Karpas-422 (cell line): ENCODE measurements at regions not wholly inside any gene's neighbourhood (a gene's known extent, or its start where the extent isn't known, plus 50 kb on each side); places are given as distances from the start of the nearest gene placed in this dataset.

Experiments
- DNase-seq: peaks from one replicate; pipeline ENCODE4 v3.0.0-alpha.2; 2015
- H2AFZ ChIP-seq: fragments of 200-600 bp; sonication (generic); 2 replicates; pipeline ENCODE4 v1.6.1; 2014; ENCODE audit warnings: antibody characterized with exemption, low read length, mixed read lengths
- H3K27ac ChIP-seq: fragments of 200-600 bp; sonication (generic); 2 replicates; pipeline ENCODE4 v1.5.1; 2014; ENCODE audit warnings: mild to moderate bottlenecking, low read length, moderate library complexity
- H3K27me3 ChIP-seq: fragments of 200-600 bp; sonication (generic); 2 replicates; pipeline ENCODE4 v1.6.1; 2014; ENCODE audit warnings: low read length, mixed read lengths
- H3K36me3 ChIP-seq: fragments of 200-600 bp; sonication (generic); 2 replicates; pipeline ENCODE4 v1.6.1; 2014; ENCODE audit warnings: low read length, mixed read lengths; ENCODE audit not compliant: insufficient read depth
- H3K4me1 ChIP-seq: fragments of 200-600 bp; sonication (generic); 2 replicates; pipeline ENCODE4 v1.6.1; 2014; ENCODE audit warnings: mild to moderate bottlenecking, low read length, mixed read lengths
- H3K4me2 ChIP-seq: fragments of 200-600 bp; sonication (generic); 2 replicates; pipeline ENCODE4 v1.6.1; 2014; ENCODE audit warnings: low read length, low read depth, mild to moderate bottlenecking; ENCODE audit not compliant: poor library complexity, severe bottlenecking
- H3K4me3 ChIP-seq: fragments of 200-600 bp; sonication (generic); 2 replicates; pipeline ENCODE4 v1.5.1; 2014; ENCODE audit warnings: mild to moderate bottlenecking, antibody characterized with exemption, low read length, mixed read lengths
- H3K79me2 ChIP-seq: fragments of 200-600 bp; sonication (generic); 2 replicates; pipeline ENCODE4 v1.6.1; 2014; ENCODE audit warnings: mild to moderate bottlenecking, low read length, mixed read lengths
- H3K9ac ChIP-seq: fragments of 200-600 bp; sonication (generic); 2 replicates; pipeline ENCODE4 v1.6.0; 2014; ENCODE audit warnings: low read length
- H3K9me2 ChIP-seq: fragments of 200-600 bp; sonication (generic), shearing (Covaris generic); replicated peaks from 2 replicates; pipeline ENCODE4 v1.6.0; 2014; ENCODE audit warnings: mild to moderate bottlenecking, low read length, moderate library complexity; ENCODE audit not compliant: insufficient read depth
- H3K9me3 ChIP-seq: fragments of 300-700, 200-600 bp; sonication (generic); 2 replicates; pipeline ENCODE4 v1.6.1; 2014; ENCODE audit warnings: low read length, mixed read lengths
- H4K20me1 ChIP-seq: fragments of 200-600 bp; sonication (generic); 2 replicates; pipeline ENCODE4 v1.6.1; 2014; ENCODE audit warnings: mild to moderate bottlenecking, antibody characterized with exemption, low read length, low read depth; ENCODE audit not compliant: insufficient read depth

- Histone ChIP-seq H3K4me1 (no peaks in the 10 kb centered on the region), H3K9me2 (no peaks in the 10 kb centered on the region), H2AFZ (no peak overlapping the region), H4K20me1 (no peaks in the 10 kb centered on the region), H3K36me3 (no peaks in the 10 kb centered on the region), H3K4me2 (no peak overlapping the region), H3K9me3 (no peaks in the 10 kb centered on the region), H3K9ac (no peak overlapping the region), H3K4me3 (no peak overlapping the region), H3K27me3 (no peaks in the 10 kb centered on the region), H3K79me2 (no peaks in the 10 kb centered on the region), H3K27ac (no peak overlapping the region)
- no peak for DNase-seq
These were observed 345.7 kb downstream of the GLRX3 start for GRCh38 chr10:130481936-130482335.

GRCh38 chr10:130483691-130484467, 347.7 kb downstream of the GLRX3 start:
- Histone ChIP-seq H3K9me3 (no peaks in the 10 kb centered on the region), H3K4me3 (no peak overlapping the region), H3K9me2 (no peaks in the 10 kb centered on the region), H3K27me3 (no peaks in the 10 kb centered on the region), H3K4me1 (no peaks in the 10 kb centered on the region), H3K9ac (no peak overlapping the region), H3K4me2 (no peak overlapping the region), H3K27ac (no peak overlapping the region), H3K79me2 (no peaks in the 10 kb centered on the region), H3K36me3 (no peaks in the 10 kb centered on the region), H2AFZ (no peak overlapping the region), H4K20me1 (no peaks in the 10 kb centered on the region)
- DNase-seq = no peak

GRCh38 chr10:130484468-130485180, 348.4 kb downstream of the GLRX3 start:
- H3K9me3 ChIP-seq = no peaks in the 10 kb centered on the region
- no peak overlapping the region for H3K27ac ChIP-seq
- no peak overlapping the region for H3K4me3 ChIP-seq
- H3K9ac ChIP-seq = no peak overlapping the region
- no peaks in the 10 kb centered on the region for H3K9me2 ChIP-seq
- H2AFZ ChIP-seq = no peak overlapping the region
- DNase-seq = no peak
- H3K4me2 ChIP-seq = no peak overlapping the region
- no peaks in the 10 kb centered on the region for H3K79me2 ChIP-seq
- no peaks in the 10 kb centered on the region for H3K27me3 ChIP-seq
- no peaks in the 10 kb centered on the region for H3K36me3 ChIP-seq
- H4K20me1 ChIP-seq = no peaks in the 10 kb centered on the region
- H3K4me1 ChIP-seq = no peaks in the 10 kb centered on the region

GRCh38 chr10:130485236-130485957, 349.2 kb downstream of the GLRX3 start:
- no peaks in the 10 kb centered on the region for H3K27me3 ChIP-seq
- H3K79me2 ChIP-seq = no peaks in the 10 kb centered on the region
- H3K4me1 ChIP-seq = no peaks in the 10 kb centered on the region
- no peaks in the 10 kb centered on the region for H3K9me3 ChIP-seq
- no peak overlapping the region for H3K9ac ChIP-seq
- H3K27ac ChIP-seq = no peak overlapping the region
- DNase-seq = no peak
- H3K4me2 ChIP-seq = no peak overlapping the region
- no peaks in the 10 kb centered on the region for H3K36me3 ChIP-seq
- H3K9me2 ChIP-seq = no peaks in the 10 kb centered on the region
- no peaks in the 10 kb centered on the region for H4K20me1 ChIP-seq
- H3K4me3 ChIP-seq = no peak overlapping the region
- no peak overlapping the region for H2AFZ ChIP-seq

GRCh38 chr10:130485958-130486895, 350.0 kb downstream of the GLRX3 start:
- Histone ChIP-seq H3K79me2 (no peaks in the 10 kb centered on the region), H3K4me2 (no peak overlapping the region), H3K27ac (no peak overlapping the region), H3K4me1 (no peaks in the 10 kb centered on the region), H2AFZ (no peak overlapping the region), H3K36me3 (no peaks in the 10 kb centered on the region), H3K9ac (no peak overlapping the region), H3K27me3 (no peaks in the 10 kb centered on the region), H4K20me1 (no peaks in the 10 kb centered on the region), H3K9me2 (no peaks in the 10 kb centered on the region), H3K4me3 (no peak overlapping the region), H3K9me3 (no peaks in the 10 kb centered on the region)
- no peak for DNase-seq

GRCh38 chr10:130486906-130487305, 350.7 kb downstream of the GLRX3 start:
- Histone ChIP-seq H3K9ac (no peak overlapping the region), H3K4me2 (no peak overlapping the region), H3K36me3 (no peaks in the 10 kb centered on the region), H3K27ac (no peak overlapping the region), H3K4me3 (no peak overlapping the region), H3K4me1 (no peaks in the 10 kb centered on the region), H3K79me2 (no peaks in the 10 kb centered on the region), H2AFZ (no peak overlapping the region), H3K27me3 (no peaks in the 10 kb centered on the region), H3K9me2 (no peaks in the 10 kb centered on the region), H3K9me3 (no peaks in the 10 kb centered on the region), H4K20me1 (no peaks in the 10 kb centered on the region)
- DNase-seq = no peak

- no peaks in the 10 kb centered on the region for H3K79me2 ChIP-seq
- DNase-seq = no peak
- no peaks in the 10 kb centered on the region for H3K36me3 ChIP-seq
- H3K4me2 ChIP-seq = no peak overlapping the region
- H3K9ac ChIP-seq = no peak overlapping the region
- H3K9me3 ChIP-seq = no peaks in the 10 kb centered on the region
- no peaks in the 10 kb centered on the region for H3K9me2 ChIP-seq
- no peak overlapping the region for H2AFZ ChIP-seq
- no peaks in the 10 kb centered on the region for H3K27me3 ChIP-seq
- no peak overlapping the region for H3K4me3 ChIP-seq
- H4K20me1 ChIP-seq = no peaks in the 10 kb centered on the region
- H3K27ac ChIP-seq = no peak overlapping the region
- H3K4me1 ChIP-seq = no peaks in the 10 kb centered on the region
These were observed 351.4 kb downstream of the GLRX3 start for GRCh38 chr10:130487566-130487965.
